NT2/D1 (cell line): ENCODE measurements at regions not wholly inside any gene's neighbourhood (a gene's known extent, or its start where the extent isn't known, plus 50 kb on each side); places are given as distances from the start of the nearest gene placed in this dataset.

ENCODE experiments used
- DNase-seq: peaks from one replicate; pipeline ENCODE4 v3.0.0-alpha.2; 2011; ENCODE audit warnings: low read depth, low spot score
- H3K27me3 ChIP-seq: 2 replicates; pipeline ENCODE4 v1.6.0; 2011; ENCODE audit warnings: mild to moderate bottlenecking; ENCODE audit not compliant: insufficient read length, insufficient read depth
- H3K36me3 ChIP-seq: 2 replicates; pipeline ENCODE4 v1.6.1; 2011; ENCODE audit warnings: mild to moderate bottlenecking, low read length, mixed read lengths; ENCODE audit not compliant: insufficient read depth, insufficient read length
- H3K4me1 ChIP-seq: 2 replicates; pipeline ENCODE4 v1.5.1; 2011; ENCODE audit not compliant: insufficient read depth, insufficient read length
- H3K4me3 ChIP-seq: 2 replicates; pipeline ENCODE4 v1.5.1; 2011; ENCODE audit warnings: low read depth; ENCODE audit not compliant: insufficient read length
- H3K9ac ChIP-seq: 2 replicates; pipeline ENCODE4 v1.6.0; 2011; ENCODE audit warnings: low read depth; ENCODE audit not compliant: insufficient read length
- H3K9me3 ChIP-seq: 2 replicates; pipeline ENCODE4 v1.5.1; 2011; ENCODE audit warnings: mild to moderate bottlenecking, low read length; ENCODE audit not compliant: insufficient read depth
- SUZ12 ChIP-seq: IDR thresholded peaks from 2 replicates; pipeline ENCODE4 v1.6.1; 2011; ENCODE audit not compliant: insufficient read length, insufficient read depth; ENCODE audit errors: extremely low read depth
- YY1 ChIP-seq: IDR thresholded peaks from 2 replicates; pipeline ENCODE4 v1.6.1; 2011; ENCODE audit not compliant: insufficient read length, insufficient read depth
- ZNF274 ChIP-seq: IDR thresholded peaks from 2 replicates; pipeline ENCODE4 v1.6.1; 2011; ENCODE audit warnings: mild to moderate bottlenecking, low read depth, low read length

- no peak for DNase-seq
- Histone ChIP-seq H3K36me3 (no peaks in the 10 kb centered on the region), H3K27me3 (no peaks in the 10 kb centered on the region), H3K4me1 (no peaks in the 10 kb centered on the region), H3K9me3 (peaks cover 16% of the 10 kb centered on the region; the same call in 1 of the 2 replicates), H3K9ac (no peak overlapping the region), H3K4me3 (no peak overlapping the region)
- no peak for TF ChIP-seq ZNF274
- no peak for TF ChIP-seq SUZ12
- no peak for TF ChIP-seq YY1
Measured at GRCh38 chr3:76554707-76555106, 485.2 kb upstream of the ROBO2 start.

- no peak for DNase-seq
- Histone ChIP-seq H3K9me3 (no peaks in the 10 kb centered on the region), H3K9ac (no peak overlapping the region), H3K4me3 (no peak overlapping the region), H3K4me1 (no peaks in the 10 kb centered on the region), H3K27me3 (no peaks in the 10 kb centered on the region), H3K36me3 (no peaks in the 10 kb centered on the region)
- no peak for TF ChIP-seq SUZ12
- no peak for TF ChIP-seq YY1
- TF ChIP-seq ZNF274: no peak
Measured at GRCh38 chr3:76561494-76562236, 478.2 kb upstream of the ROBO2 start.

DNA sequence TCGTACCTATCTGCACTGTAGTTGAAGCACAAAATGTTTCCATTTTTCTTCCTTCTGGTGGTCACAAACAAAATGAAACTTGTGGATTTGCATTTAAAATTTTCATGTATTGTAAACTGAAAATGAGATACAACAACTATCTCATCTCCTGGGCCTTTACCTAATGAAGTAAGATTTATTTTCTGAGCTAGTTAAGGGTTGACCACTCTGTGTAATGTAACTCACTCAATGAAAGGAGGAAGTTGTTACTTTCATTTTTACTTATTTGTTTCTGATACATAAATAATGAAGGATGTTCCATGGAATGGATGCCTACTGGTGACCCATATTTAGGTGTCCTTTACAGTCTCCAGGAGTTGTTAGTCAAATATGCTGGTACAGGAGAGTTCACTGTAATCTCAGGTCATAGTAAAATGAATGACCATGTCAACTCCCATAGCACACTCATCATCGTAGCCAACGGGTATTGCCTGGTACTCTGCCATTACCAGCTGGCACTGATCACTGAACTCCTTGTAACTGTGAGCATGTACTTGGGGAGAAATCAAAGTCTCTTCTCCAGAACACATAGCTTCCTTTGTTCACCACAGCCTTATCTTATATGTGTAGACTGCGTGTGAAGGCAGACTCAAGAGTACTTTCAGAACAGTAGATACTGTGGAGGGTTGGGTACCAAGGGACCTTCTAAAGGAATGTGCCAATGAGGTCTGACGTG lies 474.2 kb upstream of the ROBO2 start:
- no peak for TF ChIP-seq ZNF274
- Histone ChIP-seq H3K27me3 (no peaks in the 10 kb centered on the region), H3K9me3 (no peaks in the 10 kb centered on the region), H3K4me3 (no peak overlapping the region), H3K9ac (no peak overlapping the region), H3K36me3 (no peaks in the 10 kb centered on the region), H3K4me1 (no peaks in the 10 kb centered on the region)
- DNase-seq: no peak

DNA sequence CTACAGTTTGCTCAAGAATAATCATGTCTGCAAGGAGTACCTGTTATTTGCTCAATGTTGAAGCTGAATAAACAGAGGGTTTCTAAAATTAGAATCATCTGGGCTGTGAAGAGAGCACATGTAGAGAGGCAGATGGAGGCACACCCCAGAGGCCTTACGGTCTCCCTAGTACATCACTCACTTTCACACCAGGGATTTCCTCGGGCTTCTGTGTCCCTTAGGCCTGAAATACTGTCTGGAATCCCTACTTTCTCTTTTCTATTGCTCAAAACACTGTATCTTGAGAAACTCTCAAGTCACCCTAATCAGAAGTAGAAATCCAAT lies 473.7 kb upstream of the ROBO2 start:
- H3K4me3 ChIP-seq: no peak overlapping the region
- H3K9ac ChIP-seq: no peak overlapping the region
- H3K27me3 ChIP-seq: no peaks in the 10 kb centered on the region
- no peaks in the 10 kb centered on the region for H3K9me3 ChIP-seq
- no peaks in the 10 kb centered on the region for H3K4me1 ChIP-seq
- H3K36me3 ChIP-seq: no peaks in the 10 kb centered on the region
- TF ChIP-seq SUZ12 (no peak), YY1 (no peak), ZNF274 (no peak)
- DNase-seq: no peak

DNA sequence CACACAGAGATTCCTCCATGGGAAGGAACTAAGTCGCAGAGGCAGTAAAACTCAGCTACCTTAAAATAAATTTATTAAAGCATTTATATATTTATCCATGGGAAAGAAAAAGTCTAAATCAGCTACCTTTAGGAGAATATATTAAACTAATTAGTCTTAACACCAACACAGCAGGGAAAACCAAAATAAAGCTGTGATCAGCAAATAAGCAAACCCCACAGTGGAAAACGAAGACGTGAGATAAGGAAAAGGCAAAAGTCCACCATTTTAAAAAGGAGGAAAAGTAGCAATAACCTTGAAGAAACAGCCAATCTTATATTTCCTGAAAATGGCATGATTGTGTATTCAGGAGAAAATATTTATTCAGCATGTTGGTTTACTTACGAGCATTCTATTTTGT lies 473.0 kb upstream of the ROBO2 start:
- Histone ChIP-seq H3K4me1 (no peaks in the 10 kb centered on the region), H3K9ac (no peak overlapping the region), H3K36me3 (no peaks in the 10 kb centered on the region), H3K4me3 (no peak overlapping the region), H3K9me3 (no peaks in the 10 kb centered on the region), H3K27me3 (no peaks in the 10 kb centered on the region)
- DNase-seq: no peak
- TF ChIP-seq ZNF274: no peak
- no peak for TF ChIP-seq SUZ12
- TF ChIP-seq YY1: no peak

DNA sequence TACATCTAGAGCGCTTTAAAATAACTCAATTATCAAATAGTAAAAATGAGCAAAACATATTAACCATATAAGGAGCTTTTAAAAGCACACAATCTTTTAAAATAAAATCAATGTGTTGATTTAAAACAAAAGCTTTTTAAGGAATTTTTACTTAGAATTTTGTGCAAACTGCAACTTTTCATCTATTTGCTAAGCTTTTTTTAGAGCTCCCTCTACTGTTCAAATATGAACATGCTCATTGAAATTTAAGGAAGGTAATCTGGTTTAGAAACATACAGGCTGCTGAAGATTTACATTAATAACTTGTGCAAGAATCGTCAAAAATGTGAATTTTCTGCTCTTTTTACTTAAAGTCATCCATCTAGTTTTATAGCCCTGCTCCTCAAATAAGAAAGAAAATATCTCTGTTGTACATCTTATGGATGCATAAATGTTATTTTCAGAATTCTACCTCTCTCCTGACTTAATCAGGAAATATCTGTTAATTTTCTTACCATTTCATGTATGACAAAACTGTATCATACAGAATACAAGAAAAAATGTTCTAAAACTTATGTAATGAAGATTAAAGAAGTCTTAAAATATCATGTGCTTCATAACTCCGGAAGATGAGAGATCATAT lies 469.4 kb upstream of the ROBO2 start:
- H3K9ac ChIP-seq: no peak overlapping the region
- H3K9me3 ChIP-seq: no peaks in the 10 kb centered on the region
- H3K4me1 ChIP-seq: no peaks in the 10 kb centered on the region
- H3K36me3 ChIP-seq: no peaks in the 10 kb centered on the region
- H3K27me3 ChIP-seq: no peaks in the 10 kb centered on the region
- H3K4me3 ChIP-seq: no peak overlapping the region
- TF ChIP-seq YY1: no peak
- no peak for TF ChIP-seq SUZ12
- TF ChIP-seq ZNF274: no peak
- DNase-seq: no peak

DNA sequence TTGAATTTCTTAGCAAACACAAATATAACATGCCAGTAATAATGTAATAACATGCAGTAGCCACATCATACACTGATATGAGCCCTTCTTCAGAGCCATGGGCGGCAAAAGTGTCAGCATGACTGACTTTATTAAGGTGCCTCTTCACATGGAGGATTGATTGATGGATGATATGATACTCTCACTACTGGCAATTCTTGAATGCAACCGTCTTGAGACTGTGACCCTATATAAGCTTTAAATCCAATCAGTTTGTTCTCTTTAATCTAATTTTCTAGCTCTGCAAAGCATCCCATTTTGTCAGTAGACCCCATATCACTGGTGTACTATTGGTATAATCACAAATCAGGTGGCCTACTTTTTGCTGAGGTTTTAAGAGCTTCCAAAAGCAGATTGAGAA lies 463.7 kb upstream of the ROBO2 start:
- H3K4me1 ChIP-seq: no peaks in the 10 kb centered on the region
- DNase-seq: no peak
- no peak overlapping the region for H3K4me3 ChIP-seq
- H3K36me3 ChIP-seq: no peaks in the 10 kb centered on the region
- H3K9ac ChIP-seq: no peak overlapping the region
- no peak for TF ChIP-seq ZNF274
- no peak for TF ChIP-seq SUZ12
- no peak for TF ChIP-seq YY1
- no peaks in the 10 kb centered on the region for H3K27me3 ChIP-seq
- H3K9me3 ChIP-seq: no peaks in the 10 kb centered on the region
